AG04450 (cell line): ENCODE measurements at regions not wholly inside any gene's neighbourhood (a gene's known extent, or its start where the extent isn't known, plus 50 kb on each side); places are given as distances from the start of the nearest gene placed in this dataset.

ENCODE experiments used
- CTCF ChIA-PET: fragments of 300-600, 350-600 bp; formaldehyde crosslinking; extraction: SDS; loops from one replicate; lab custom pipeline; 2022; ENCODE audit warnings: antibody characterized with exemption, inconsistent platforms; lab: Charles Lee
- POLR2A ChIA-PET: fragments of 350-600 bp; formaldehyde crosslinking; extraction: SDS; loops from one replicate; lab custom pipeline; 2021; ENCODE audit warnings: antibody characterized with exemption, inconsistent platforms; lab: Yijun Ruan, JAX
- DNase-seq: peaks from one replicate; pipeline ENCODE4 v3.0.0-alpha.2; 2011; ENCODE audit warnings: low read depth, low spot score
- H3K27ac ChIP-seq: one replicate; pipeline ENCODE4 v1.5.1; 2012; ENCODE audit warnings: low read depth, low read length, control low read depth
- H3K27me3 ChIP-seq: one replicate; pipeline ENCODE4 v1.6.0; 2012; ENCODE audit warnings: low read length; ENCODE audit not compliant: control insufficient read depth, insufficient read depth
- H3K4me3 ChIP-seq: 2 replicates; pipeline ENCODE4 v1.5.1; 2011; ENCODE audit warnings: mild to moderate bottlenecking, low read depth, low read length, control low read depth
- H3K9me3 ChIP-seq: 2 replicates; pipeline ENCODE4 v1.5.1; 2012; ENCODE audit warnings: low read length; ENCODE audit not compliant: control insufficient read depth, insufficient read depth
- CTCF ChIP-seq: IDR thresholded peaks from 2 replicates; pipeline ENCODE4 v1.5.1; 2011; ENCODE audit warnings: low read depth, low read length, control low read depth, inconsistent platforms

- ChIA-PET POLR2A (no interaction called here), CTCF (no interaction called here)
- H3K9me3 ChIP-seq: no peaks in the 10 kb centered on the region
- H3K4me3 ChIP-seq: no peak overlapping the region
- no peak for TF ChIP-seq CTCF
- H3K27me3 ChIP-seq: no peaks in the 10 kb centered on the region
- H3K27ac ChIP-seq: no peak overlapping the region
- no peak for DNase-seq
These were observed 247.5 kb downstream of the GABRG1 start for GRCh38 chr4:45876235-45876890.

GRCh38 chr4:45869184-45869583 lies 254.7 kb downstream of the GABRG1 start:
- ChIA-PET POLR2A (no interaction called here), CTCF (no interaction called here)
- DNase-seq: no peak
- Histone ChIP-seq H3K4me3 (no peak overlapping the region), H3K27ac (no peak overlapping the region), H3K9me3 (no peaks in the 10 kb centered on the region), H3K27me3 (no peaks in the 10 kb centered on the region)
- no peak for TF ChIP-seq CTCF

- no peak overlapping the region for H3K27ac ChIP-seq
- CTCF ChIA-PET: no interaction called here
- no peak for TF ChIP-seq CTCF
- DNase-seq: no peak
- H3K4me3 ChIP-seq: no peak overlapping the region
- POLR2A ChIA-PET: no interaction called here
- peaks cover 2% of the 10 kb centered on the region; the same call in 1 of the 2 replicates for H3K9me3 ChIP-seq
- no peaks in the 10 kb centered on the region for H3K27me3 ChIP-seq
These were observed 258.1 kb downstream of the GABRG1 start for GRCh38 chr4:45865781-45866180.

GRCh38 chr4:45855857-45856256 lies 268.0 kb downstream of the GABRG1 start:
- no peak for DNase-seq
- no peak for TF ChIP-seq CTCF
- ChIA-PET CTCF (no interaction called here), POLR2A (no interaction called here)
- Histone ChIP-seq H3K4me3 (no peak overlapping the region), H3K9me3 (peaks cover 13% of the 10 kb centered on the region), H3K27me3 (no peaks in the 10 kb centered on the region), H3K27ac (no peak overlapping the region)

- no peak overlapping the region for H3K4me3 ChIP-seq
- peaks cover 4% of the 10 kb centered on the region for H3K9me3 ChIP-seq
- no peaks in the 10 kb centered on the region for H3K27me3 ChIP-seq
- POLR2A ChIA-PET: no interaction called here
- no peak overlapping the region for H3K27ac ChIP-seq
- DNase-seq: no peak
- CTCF ChIA-PET: no interaction called here
- no peak for TF ChIP-seq CTCF
These were observed 277.8 kb downstream of the GABRG1 start for GRCh38 chr4:45846016-45846415.
